OCI-LY1 (cell line): ENCODE measurements at regions not wholly inside any gene's neighbourhood (a gene's known extent, or its start where the extent isn't known, plus 50 kb on each side); places are given as distances from the start of the nearest gene placed in this dataset.

ENCODE experiments used
- CTCF ChIP-seq: fragments of 200-600 bp; sonication (generic), shearing (Covaris generic); IDR thresholded peaks from 2 replicates; pipeline ENCODE4 v1.5.1; 2017; ENCODE audit warnings: mild to moderate bottlenecking, antibody characterized with exemption, low read length, moderate library complexity, mixed read lengths
- EZH2 ChIP-seq: fragments of 200-600 bp; sonication (generic), shearing (Covaris generic); IDR thresholded peaks from 2 replicates; pipeline ENCODE4 v1.8.0; 2017; ENCODE audit warnings: borderline replicate concordance, mixed run types, mild to moderate bottlenecking, antibody characterized with exemption, low read length, moderate library complexity, mixed read lengths

DNA sequence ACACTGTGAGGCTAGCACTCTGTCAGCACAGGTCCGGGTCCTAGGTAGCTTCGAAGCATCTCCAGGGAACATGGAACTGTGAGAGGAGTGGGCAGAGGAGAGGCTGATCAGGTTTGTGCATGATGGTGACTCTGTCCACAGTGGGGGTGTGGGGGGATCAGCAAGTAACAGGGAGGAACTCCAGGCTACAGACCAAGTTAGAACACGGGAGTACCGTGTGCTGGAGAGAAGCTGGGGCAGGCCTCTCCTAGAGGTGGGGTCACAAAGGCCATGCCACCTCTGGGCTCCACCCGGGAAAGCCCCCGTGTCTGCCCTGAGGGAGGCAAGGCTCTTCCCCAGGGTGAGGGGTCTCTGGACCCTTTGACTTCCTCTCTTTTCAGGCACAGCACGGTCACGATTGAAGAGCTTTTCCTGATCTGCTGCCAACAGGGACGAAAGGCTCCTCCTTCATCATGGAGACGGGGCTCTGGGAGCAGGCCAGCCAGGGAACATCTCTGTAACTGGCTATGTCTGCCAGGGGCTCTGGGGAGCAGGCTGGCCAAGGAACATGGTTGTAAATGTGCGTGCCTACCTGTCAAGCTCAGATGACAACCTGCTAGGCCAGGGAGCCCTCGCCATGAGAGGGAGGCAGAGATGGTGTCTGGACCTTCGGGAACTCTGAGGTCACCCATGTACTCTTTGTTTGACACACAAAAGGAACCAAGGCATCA, 1476.1 kb downstream of the BRD1 start:
- TF ChIP-seq EZH2 (no peak), CTCF (no peak)
